GM21528 (cell line): ENCODE measurements at regions not wholly inside any gene's neighbourhood (a gene's known extent, or its start where the extent isn't known, plus 50 kb on each side); places are given as distances from the start of the nearest gene placed in this dataset.

Experiments used
- ATAC-seq: cut with Tn5 transposase; IDR thresholded peaks from one replicate; pipeline ENCODE4 v1.9.1; 2021; ENCODE audit warnings: mild to moderate bottlenecking, moderate library complexity; ENCODE audit not compliant: unreplicated experiment, low FRiP score

DNA sequence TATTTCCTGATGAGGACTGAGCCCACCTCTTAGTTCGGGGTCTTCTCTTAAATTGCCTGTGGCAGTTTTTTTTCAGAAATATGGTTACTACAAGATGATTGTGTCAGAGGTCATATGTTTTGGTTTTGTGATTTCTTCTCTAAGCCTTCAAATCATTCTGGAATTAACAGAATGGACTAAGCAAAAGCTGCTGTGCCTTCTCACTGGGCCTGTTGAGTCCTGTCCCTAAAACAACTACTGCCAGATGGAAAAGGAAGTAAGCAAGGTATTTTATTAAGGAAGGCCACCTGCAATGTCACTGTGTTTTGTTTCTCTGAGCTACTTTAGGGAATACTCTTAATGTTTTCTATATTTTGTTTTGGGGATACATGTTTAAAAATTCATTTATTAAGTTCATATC, 470.8 kb downstream of the PCDH20 start:
- no peak for ATAC-seq

DNA sequence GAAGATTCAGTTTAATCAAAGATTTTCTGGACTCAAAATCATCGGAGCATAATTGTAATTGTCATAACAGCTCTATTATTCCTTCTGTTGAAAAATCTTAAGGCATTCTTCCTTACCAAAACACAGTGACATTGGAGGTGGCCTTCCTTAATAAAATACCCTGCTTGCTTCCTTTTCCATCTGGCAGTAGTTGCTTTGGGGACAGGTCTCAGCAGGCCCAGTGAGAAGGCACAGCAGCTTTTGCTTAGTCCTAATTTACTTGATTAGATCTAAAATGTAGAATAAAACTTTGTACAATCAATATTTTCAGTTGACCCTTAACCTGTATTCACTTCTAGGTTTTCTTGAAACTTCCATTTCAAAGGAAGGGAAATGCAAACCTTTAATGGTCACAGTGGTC, 471.6 kb downstream of the PCDH20 start:
- no peak for ATAC-seq

DNA sequence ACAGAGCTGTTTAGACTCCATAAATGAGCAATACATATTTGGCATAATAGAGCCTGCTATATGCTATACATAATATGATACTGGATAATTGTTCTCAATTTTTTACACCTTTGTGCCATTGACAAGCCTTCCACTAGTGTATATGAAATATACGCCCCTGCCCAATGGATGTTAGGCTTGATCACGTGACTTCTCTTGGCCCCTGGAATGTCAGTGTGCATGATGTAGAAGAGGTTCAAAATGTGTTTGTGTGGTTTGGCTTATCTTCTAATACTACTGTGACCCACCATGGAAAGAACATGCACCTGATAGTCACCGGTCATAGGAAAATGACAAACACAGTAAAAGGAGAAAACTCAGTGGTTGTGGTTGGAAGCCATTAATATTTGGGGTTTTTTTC, 479.4 kb downstream of the PCDH20 start:
- ATAC-seq, result no peak

DNA sequence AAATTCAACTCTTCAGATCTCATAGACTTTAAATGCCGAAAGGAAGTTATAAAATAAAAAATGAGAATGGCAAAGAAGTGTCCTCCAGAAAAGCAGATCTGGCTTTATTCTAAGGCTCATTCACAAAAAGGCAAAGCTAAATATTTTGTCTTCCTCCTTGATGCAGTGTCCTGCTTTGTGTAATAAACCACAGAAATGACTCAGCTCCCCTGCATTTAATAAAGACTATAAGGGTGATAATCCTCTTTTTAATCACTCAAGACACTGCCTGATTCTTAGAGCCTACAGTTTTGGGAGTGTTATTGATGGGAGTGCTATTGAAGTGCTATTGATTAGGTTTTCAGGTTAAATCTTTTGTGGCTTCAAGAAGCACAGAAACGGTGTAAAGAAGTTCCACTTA, 482.0 kb downstream of the PCDH20 start:
- ATAC-seq, result no peak

DNA sequence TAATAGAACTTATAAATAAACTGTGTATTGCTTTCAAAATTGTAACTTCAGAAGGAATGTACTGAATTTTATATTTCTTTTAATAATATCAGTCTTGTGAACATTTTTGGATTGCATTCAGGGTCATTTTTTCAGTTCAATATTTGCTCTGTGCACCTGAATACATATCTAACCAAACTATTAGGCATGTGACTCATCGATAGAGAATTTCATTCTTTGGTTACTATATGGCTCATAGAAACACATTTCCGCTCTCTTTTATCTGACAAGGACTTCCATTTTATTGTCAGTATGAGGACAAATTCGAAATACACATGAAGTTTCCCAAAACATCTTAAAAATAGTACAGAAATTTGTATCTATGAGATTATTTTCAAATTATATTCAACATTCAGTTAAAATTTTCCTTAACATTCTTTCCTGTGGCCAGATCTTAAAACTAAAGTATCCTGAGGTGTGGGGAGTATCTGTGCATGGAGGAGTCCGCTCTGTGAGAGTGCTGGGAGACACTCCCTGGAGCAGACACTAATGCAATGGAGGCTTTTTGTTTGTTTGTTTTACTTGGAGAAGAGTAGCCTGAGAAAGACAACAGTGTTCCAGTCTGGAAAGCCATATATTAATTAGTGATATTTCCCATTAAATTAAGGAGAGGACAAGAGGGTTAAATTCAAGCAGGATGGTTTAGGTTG, 483.6 kb downstream of the PCDH20 start:
- no peak for ATAC-seq

DNA sequence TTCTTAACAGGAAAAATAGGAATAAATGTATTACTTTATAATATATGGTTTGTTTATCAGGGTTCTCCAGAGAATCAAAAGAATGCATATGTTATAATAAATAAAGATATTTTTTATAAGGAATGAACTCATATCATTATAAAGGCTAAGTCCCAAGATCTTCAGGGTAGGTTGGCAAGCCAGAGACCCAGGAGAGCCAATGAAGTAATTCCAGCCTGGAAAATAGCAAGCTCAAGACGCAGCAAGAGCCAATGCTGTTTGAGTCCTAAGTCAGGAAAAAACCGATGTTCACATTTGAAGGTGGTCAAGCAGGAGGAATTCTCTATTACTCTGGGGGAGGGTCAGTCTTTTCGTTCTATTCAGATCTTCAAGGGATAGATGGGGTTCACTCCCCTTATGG, 490.0 kb downstream of the PCDH20 start:
- ATAC-seq, result no peak

DNA sequence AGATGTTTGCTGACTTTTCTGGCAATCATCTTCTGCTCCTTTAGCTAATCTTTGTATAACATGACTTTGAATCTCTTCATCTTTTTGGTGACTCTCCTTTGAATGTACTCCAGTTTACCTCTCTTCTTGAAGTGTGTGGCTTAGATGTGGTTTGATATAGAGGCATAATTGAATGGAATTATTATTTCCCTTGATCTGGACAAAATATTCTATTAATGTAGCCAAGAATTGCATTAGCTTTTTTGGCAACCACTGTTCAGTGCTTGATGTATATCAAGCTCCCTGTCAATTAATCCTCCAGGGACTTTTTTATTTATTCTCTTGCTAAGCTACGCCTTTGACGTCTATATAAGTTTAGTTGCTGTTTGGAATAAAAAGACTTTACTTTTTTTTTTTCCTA, 490.8 kb downstream of the PCDH20 start:
- no peak for ATAC-seq

DNA sequence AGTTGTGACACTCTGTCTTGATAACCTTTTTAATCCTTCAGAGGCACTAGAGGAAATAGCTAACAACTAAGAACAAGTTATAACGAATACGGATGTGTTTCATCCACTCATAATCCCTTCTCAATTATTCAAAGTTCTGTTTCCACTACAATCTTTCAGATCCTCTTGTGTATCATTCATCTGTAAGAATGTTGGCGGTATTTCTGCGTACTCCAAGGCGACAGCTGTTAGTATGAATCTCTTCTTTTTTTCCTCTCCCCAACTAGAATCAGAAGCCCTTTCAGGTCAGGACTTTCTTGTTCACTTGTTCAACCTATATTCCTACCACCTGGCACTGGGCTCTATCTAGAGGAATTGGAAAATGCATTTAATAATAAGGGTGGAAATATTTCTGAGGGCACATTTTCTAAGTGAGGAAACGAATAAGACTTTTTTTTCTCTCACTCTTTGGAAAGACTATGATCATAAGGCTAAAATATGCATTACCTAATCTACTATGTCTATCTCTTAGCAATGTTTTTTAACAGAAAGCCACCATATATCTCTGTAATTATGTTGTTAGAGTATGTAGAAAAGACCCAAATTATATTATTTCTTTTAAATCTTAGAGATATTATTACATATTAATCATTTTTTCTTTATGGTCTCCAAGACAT, 492.9 kb downstream of the PCDH20 start:
- no peak for ATAC-seq

DNA sequence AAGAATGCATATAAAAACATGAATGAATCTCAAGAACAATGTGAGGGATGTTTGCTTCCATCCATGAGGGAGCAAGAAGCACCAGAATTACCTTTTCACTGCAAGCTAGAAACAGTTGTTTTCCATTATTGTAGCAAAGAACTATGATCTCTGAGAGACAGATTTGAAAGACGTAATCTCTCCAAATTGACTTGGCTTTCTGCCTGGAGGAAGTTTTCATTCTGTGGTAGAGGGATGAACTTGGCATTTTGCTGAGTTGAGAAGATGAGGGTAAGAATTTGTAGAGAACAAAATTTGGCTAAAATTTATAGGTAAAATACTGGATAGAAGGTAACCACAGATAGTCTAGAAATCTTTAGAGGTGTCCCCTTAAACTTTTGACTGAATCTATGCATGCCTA, 496.8 kb downstream of the TDRD3 start:
- ATAC-seq, result no peak

DNA sequence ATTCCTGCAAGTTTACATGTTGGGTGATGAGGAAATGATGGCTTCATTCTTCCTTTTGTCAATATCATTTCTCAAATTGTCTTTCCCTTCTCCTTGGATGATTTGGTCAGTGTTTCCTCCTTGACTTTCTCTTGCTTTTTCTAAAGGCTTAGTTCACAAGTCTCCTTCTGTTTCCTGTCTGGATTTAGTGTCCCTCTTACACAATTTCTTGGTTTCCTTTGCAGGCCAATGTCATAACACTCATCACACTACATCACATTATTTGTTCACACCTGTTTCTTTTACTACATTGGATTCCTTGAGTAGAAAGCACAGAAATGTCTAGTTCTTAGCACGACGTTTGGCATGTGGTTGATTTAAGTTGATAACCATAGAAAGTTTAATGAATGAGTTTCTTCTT, 490.7 kb downstream of the TDRD3 start:
- ATAC-seq, result no peak

DNA sequence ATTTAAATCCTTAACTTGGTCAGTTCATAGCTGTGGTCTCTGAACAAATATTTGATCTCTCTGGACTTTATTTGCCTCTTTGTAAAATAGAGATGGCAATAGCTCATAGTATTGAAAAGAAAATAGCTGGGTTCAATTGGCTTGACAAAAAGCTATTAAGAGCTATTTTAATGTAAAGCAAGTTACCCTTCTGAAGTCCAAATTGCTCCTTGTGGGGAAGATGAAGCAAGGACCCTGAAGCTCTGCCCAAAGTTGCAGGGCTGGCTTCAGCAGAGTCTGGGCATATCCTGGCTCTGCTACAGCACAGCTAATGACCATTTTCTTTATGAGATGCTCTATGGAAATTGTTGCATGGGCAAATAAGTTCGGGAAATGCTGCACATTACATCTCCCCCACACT, 484.5 kb downstream of the TDRD3 start:
- ATAC-seq, result no peak

DNA sequence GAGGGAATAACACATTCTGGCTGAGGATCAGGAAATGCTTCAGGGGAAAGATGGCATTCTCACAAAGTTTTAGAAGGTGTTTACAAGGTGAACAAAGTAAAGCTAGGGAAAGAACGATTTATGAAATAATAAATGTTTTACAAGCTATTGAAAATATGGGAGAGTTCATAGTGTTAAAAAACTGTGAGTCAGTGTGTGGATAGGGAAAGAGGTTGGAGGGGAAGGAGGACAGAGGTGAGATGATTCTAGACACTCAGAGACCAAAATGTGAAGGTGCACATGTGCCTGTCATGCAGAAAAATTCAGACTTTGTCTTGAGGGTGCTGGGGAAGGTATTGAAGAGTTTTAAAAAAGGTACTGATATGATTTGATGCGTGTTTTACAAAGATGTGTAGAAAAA, 476.1 kb downstream of the TDRD3 start:
- no peak for ATAC-seq

DNA sequence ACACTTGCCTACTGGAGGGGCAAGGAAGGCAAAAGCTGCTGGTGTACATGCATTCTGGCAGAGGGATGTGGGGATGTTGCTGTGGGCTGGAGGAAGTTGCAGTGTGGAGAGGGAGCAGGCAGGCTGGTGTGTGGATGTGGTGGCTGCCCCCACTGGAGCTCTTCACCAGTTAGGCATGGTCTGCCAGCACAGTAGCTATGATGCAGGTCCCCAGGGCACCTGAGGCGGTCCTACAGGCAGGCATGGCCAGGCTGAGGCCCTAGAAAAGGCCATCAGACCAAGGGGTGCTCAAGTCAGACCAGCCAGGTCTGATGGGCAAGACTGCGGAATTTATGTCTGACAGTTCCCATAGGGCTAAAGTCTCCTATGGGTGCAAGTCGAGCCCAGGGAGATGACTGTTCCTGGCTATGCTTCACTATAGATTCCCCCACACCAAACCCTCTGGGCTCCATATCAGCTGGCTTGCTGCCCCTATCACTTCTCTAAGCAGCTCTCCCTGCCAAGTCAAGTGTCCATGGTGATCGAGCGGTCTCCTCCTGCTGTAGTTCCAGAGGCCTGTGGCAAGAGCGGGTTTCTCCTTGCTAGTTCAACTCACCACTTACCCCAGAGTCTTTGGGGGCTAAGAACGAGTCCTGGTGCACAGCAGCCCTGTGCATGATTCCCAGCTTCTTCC, 473.1 kb downstream of the TDRD3 start:
- no peak for ATAC-seq

DNA sequence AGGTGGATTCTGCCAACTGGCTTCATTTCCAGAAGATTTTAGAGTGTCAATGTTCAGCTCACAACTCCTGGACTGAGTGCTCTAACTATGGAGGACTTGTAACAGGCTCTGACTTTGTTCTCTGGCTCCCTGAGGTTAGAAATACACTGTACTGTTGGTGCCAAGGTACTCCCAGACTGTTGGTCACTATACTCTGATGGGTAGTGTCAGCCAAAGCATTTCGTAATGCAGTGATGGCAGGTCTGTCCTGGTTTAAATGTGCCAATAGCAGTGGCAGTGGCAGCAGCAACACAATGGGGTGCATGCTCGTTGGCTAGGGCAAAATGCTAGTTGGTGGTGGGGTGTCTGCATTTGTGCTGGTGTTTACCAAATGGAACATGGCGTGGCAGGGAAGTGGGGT, 472.2 kb downstream of the TDRD3 start:
- no peak for ATAC-seq

DNA sequence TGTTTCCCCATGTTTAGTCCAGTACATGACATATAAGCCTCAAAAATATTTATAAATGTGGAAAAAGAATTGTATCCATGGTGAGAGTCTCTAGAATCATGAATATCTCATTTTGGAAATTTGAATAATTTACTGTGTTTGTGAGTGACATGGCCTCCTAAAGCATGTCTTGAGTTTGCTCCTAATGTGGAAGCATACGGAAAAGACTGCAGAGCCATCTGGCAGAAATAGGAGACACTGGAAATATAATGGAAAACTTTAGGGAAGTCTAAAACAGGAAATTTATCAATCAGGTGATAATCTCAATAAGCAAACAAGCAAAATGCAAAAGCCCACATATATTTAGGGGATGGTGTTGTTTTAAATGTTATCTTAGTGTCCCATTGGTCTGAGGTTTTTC, 465.0 kb downstream of the TDRD3 start:
- ATAC-seq, result no peak

DNA sequence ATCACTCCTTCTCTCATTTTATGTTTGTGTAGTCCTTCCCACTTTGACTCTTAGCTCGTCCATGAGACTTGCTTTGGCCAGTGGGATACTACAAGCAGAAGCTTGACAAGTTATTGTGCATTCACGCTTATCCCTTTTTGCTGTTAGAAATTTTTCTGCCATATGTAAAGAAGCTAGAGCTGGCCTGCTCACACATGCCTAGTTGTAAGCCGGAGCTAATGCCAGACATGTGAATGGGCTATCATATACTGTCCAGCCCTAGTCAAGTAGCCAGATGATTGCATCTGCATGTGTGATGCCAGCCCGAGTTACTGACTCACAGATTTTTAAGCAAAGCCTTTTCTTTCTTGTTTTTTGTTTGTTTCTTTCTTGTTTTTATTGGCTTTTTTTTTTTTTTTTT, 460.7 kb downstream of the TDRD3 start:
- ATAC-seq, result no peak

DNA sequence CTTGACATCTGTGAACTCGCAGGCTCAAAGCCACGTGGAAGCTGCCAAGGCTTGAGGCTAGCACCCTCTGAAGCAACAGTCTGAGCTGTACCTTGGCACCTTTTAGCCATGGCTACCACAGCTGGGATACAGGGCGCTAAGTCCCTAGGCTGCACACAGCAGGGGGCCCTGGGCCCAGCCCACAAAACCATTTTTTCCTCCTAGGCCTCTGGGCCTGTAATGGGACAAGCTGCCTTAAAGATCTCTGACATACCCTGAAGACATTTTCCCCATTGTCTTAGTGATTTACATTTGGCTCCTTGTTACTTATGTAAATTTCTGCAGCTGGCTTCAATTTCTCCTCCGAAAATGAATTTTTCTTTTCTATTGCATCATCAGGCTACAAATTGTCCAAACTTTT, 455.9 kb downstream of the TDRD3 start:
- ATAC-seq, result no peak

DNA sequence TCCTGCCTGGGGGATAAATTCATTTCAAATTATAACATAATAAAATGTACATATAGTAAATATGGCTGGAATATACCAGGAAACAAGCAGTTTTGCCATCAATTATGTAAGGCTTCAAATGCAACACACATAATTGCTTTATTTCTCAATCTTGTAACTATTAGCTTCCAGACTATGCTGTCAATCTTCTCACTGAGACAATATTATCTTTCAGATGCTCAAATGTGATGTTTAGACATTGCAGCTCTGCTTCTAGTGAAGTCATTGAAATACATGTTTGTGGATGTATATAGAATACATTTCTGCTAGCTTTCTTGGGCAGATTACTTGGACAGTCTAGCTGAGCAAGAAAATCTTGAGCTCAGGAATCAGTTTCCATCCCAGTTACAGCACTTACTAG, 454.4 kb downstream of the TDRD3 start:
- no peak for ATAC-seq

DNA sequence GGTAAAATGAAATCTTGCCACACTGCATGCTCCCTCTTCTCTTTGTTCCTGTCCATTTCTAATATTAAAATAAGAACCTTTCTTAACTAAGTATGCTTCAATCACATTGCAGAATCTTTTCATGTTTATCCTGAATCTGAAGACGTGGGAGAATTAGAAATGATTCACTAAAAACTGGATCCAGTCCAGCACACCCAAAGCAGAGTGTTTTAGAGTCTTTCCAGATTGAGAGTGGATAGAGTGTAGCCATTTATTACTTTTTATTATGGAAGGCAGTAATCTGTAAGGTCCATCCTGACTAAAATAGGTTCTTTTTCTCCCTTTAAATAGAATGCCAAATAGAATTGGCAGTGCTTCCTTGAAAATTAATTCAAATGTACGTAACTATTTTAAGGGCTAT, 453.5 kb downstream of the TDRD3 start:
- ATAC-seq, result no peak

DNA sequence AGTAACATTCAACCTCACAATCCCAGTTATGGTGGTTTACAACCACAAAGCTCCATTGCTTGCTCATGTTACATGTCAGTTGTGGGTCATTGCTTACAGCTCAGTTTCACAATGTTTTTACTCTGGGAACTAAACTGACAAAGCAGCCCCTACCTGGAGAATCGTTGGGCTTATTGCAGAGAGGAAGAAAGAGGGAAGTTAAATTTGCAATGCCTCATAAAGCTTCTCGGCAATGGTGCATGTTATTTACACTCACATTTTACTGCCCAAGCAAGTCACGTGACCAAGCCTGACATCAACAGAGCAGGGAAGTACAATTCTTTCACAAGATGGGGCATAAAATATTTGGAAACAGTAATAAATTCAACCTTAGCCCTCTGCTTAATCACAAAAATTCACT, 441.6 kb downstream of the TDRD3 start:
- ATAC-seq, result no peak

DNA sequence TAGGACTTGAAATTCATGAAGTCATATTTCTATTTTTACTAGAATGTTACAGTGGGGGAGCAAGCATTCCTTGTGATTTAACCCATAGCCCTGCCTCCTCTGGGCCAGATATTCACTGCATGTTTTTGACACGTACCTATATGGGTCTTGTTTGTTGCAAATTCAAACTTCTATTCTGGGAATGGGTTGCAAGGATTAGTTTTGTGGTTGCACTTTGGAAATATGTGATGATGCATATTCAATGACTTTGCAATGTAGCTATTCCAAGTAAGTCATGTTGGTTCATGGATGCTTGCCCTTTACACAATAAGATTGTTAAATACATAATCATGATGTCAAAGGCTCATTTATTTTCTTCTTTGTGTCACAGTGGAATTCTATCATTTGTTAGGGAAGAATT, 440.8 kb downstream of the TDRD3 start:
- no peak for ATAC-seq

DNA sequence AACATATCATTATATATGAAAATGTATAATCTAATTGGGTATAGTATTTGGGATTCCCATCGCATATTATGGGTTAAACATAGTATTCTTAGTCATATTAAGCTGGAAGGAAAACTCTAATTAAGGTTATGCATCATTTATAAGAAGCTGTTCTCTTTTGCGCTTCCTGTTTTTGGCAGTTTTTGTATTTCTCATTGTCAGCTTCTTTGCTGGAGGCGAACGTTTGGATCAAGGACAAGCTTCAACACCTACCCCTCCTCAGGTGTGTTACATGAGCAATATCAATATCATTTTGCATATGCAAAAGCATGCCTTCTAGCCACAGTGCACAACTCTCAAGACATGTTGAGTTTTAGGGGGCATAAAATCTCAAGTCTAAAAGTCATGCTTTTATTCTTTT, 439.8 kb downstream of the TDRD3 start:
- no peak for ATAC-seq
